ENCODE measurements at regions not wholly inside any gene's neighbourhood (a gene's known extent, or its start where the extent isn't known, plus 50 kb on each side); places are given as distances from the start of the nearest gene placed in this dataset.
"Not testable (repeated sequence)": the region's sequence is repeated elsewhere in the genome, so short reads cannot be mapped to it uniquely, and the experiment has no call there.

GRCh38 chr21:16117851-16118590, 388.2 kb downstream of the USP25 start:
- H3K27ac Mint-ChIP-seq: no peak overlapping the region
- H3K9me3 Mint-ChIP-seq: peaks cover 0 to 2% of the 10 kb centered on the region in 2 donors
- no peak for DNase-seq
- H3K4me3 Mint-ChIP-seq: no peak overlapping the region
- ATAC-seq (replicated peaks): no peak
- H3K36me3 Mint-ChIP-seq (ENCODE audit: insufficient read depth): no peaks in the 10 kb centered on the region
- H3K27me3 Mint-ChIP-seq: no peaks in the 10 kb centered on the region
- H3K4me1 Mint-ChIP-seq (ENCODE audit: low read depth in 2 of 2): no peaks in the 10 kb centered on the region

- ATAC-seq (replicated peaks): no peak
- Mint-ChIP-seq H3K36me3 (ENCODE audit: insufficient read depth) (no peaks in the 10 kb centered on the region), H3K9me3 (peaks cover 0 to under 1% of the 10 kb centered on the region in 2 donors), H3K27ac (no peak overlapping the region), H3K27me3 (no peaks in the 10 kb centered on the region), H3K4me1 (ENCODE audit: low read depth in 2 of 2) (no peaks in the 10 kb centered on the region), H3K4me3 (no peak overlapping the region)
- DNase-seq: no peak
Measured at GRCh38 chr21:16124378-16125138, 394.8 kb downstream of the USP25 start.

GRCh38 chr21:16125274-16125673, 395.5 kb downstream of the USP25 start:
- ATAC-seq (replicated peaks): no peak
- H3K4me3 Mint-ChIP-seq: no peak overlapping the region
- no peaks in the 10 kb centered on the region for H3K4me1 Mint-ChIP-seq (ENCODE audit: low read depth in 2 of 2)
- H3K36me3 Mint-ChIP-seq (ENCODE audit: insufficient read depth): no peaks in the 10 kb centered on the region
- H3K9me3 Mint-ChIP-seq: peaks cover 3 to 8% of the 10 kb centered on the region in 2 donors
- no peaks in the 10 kb centered on the region for H3K27me3 Mint-ChIP-seq
- DNase-seq: no peak
- no peak overlapping the region for H3K27ac Mint-ChIP-seq

GRCh38 chr21:16132453-16132852, 402.7 kb downstream of the USP25 start:
- not testable (repeated sequence) for H3K27ac Mint-ChIP-seq; H3K4me3 Mint-ChIP-seq; ATAC-seq (replicated peaks); H3K27me3 Mint-ChIP-seq; DNase-seq; H3K36me3 Mint-ChIP-seq (ENCODE audit: insufficient read depth); H3K4me1 Mint-ChIP-seq (ENCODE audit: low read depth in 2 of 2)
- peaks cover 6 to 19% of the 10 kb centered on the region in 2 donors for H3K9me3 Mint-ChIP-seq

GRCh38 chr21:16133248-16133647, 403.5 kb downstream of the USP25 start:
- no peak for DNase-seq
- Mint-ChIP-seq H3K4me3 (no peak overlapping the region), H3K4me1 (ENCODE audit: low read depth in 2 of 2) (no peaks in the 10 kb centered on the region), H3K36me3 (ENCODE audit: insufficient read depth) (peaks cover 3% of the 10 kb centered on the region), H3K9me3 (peaks cover 6 to 19% of the 10 kb centered on the region in 2 donors), H3K27ac (no peak overlapping the region), H3K27me3 (no peaks in the 10 kb centered on the region)
- no peak for ATAC-seq (replicated peaks)

- H3K27ac Mint-ChIP-seq: no peak overlapping the region
- H3K9me3 Mint-ChIP-seq: peaks cover 6 to 19% of the 10 kb centered on the region in 2 donors
- peaks cover 3% of the 10 kb centered on the region for H3K36me3 Mint-ChIP-seq (ENCODE audit: insufficient read depth)
- no peak overlapping the region for H3K4me3 Mint-ChIP-seq
- ATAC-seq (replicated peaks) (no peak), DNase-seq (no peak)
- H3K27me3 Mint-ChIP-seq: no peaks in the 10 kb centered on the region
- H3K4me1 Mint-ChIP-seq (ENCODE audit: low read depth in 2 of 2): no peaks in the 10 kb centered on the region
Measured at GRCh38 chr21:16134134-16134533, 404.4 kb downstream of the USP25 start.

- no peak overlapping the region for H3K27ac Mint-ChIP-seq
- no peak overlapping the region for H3K4me3 Mint-ChIP-seq
- no peak for ATAC-seq (replicated peaks)
- H3K36me3 Mint-ChIP-seq (ENCODE audit: insufficient read depth): peaks cover 3% of the 10 kb centered on the region
- H3K27me3 Mint-ChIP-seq: no peaks in the 10 kb centered on the region
- DNase-seq: no peak
- peaks cover 2 to 10% of the 10 kb centered on the region in 2 donors for H3K9me3 Mint-ChIP-seq
- no peaks in the 10 kb centered on the region for H3K4me1 Mint-ChIP-seq (ENCODE audit: low read depth in 2 of 2)
Measured at GRCh38 chr21:16137106-16137505, 407.3 kb downstream of the USP25 start.

- Mint-ChIP-seq H3K27me3 (no peaks in the 10 kb centered on the region), H3K4me1 (ENCODE audit: low read depth in 2 of 2) (no peaks in the 10 kb centered on the region), H3K36me3 (ENCODE audit: insufficient read depth) (no peaks in the 10 kb centered on the region), H3K4me3 (no peak overlapping the region), H3K9me3 (peaks cover 2 to 26% of the 10 kb centered on the region in 2 donors), H3K27ac (no peak overlapping the region)
- DNase-seq: no peak
- ATAC-seq (replicated peaks): no peak
Measured at GRCh38 chr21:16145052-16145451, 415.3 kb downstream of the USP25 start.

- ATAC-seq (replicated peaks): no peak
Measured at GRCh38 chr21:16145479-16145878, 415.7 kb downstream of the USP25 start.

GRCh38 chr21:16154321-16154720, 424.5 kb downstream of the USP25 start:
- DNase-seq (no peak), ATAC-seq (replicated peaks) (no peak)
- Mint-ChIP-seq H3K27me3 (no peaks in the 10 kb centered on the region), H3K4me1 (ENCODE audit: low read depth in 2 of 2) (no peaks in the 10 kb centered on the region), H3K9me3 (peaks cover 0 to 1% of the 10 kb centered on the region in 2 donors), H3K27ac (no peak overlapping the region), H3K4me3 (no peak overlapping the region), H3K36me3 (ENCODE audit: insufficient read depth) (no peaks in the 10 kb centered on the region)

More at GRCh38 chr21:16145479-16145878, 415.7 kb downstream of the USP25 start:
- Mint-ChIP-seq H3K4me1 (ENCODE audit: low read depth in 2 of 2) (no peaks in the 10 kb centered on the region), H3K36me3 (ENCODE audit: insufficient read depth) (no peaks in the 10 kb centered on the region), H3K27me3 (no peaks in the 10 kb centered on the region), H3K4me3 (no peak overlapping the region), H3K9me3 (peaks cover 2 to 26% of the 10 kb centered on the region in 2 donors), H3K27ac (no peak overlapping the region)
- DNase-seq: no peak

GRCh38 chr21:16154951-16155635, 425.3 kb downstream of the USP25 start:
- Mint-ChIP-seq H3K4me1 (ENCODE audit: low read depth in 2 of 2) (no peaks in the 10 kb centered on the region), H3K27ac (no peak overlapping the region), H3K27me3 (no peaks in the 10 kb centered on the region), H3K4me3 (no peak overlapping the region), H3K36me3 (ENCODE audit: insufficient read depth) (no peaks in the 10 kb centered on the region), H3K9me3 (peaks cover 0 to 1% of the 10 kb centered on the region in 2 donors)
- DNase-seq (no peak), ATAC-seq (replicated peaks) (no peak)

- DNase-seq (no peak), ATAC-seq (replicated peaks) (no peak)
- Mint-ChIP-seq H3K36me3 (ENCODE audit: insufficient read depth) (no peaks in the 10 kb centered on the region), H3K4me3 (no peak overlapping the region), H3K27me3 (no peaks in the 10 kb centered on the region), H3K4me1 (ENCODE audit: low read depth in 2 of 2) (no peaks in the 10 kb centered on the region), H3K27ac (no peak overlapping the region), H3K9me3 (peaks cover 3 to 7% of the 10 kb centered on the region in 2 donors)
Measured at GRCh38 chr21:16156841-16157489, 427.2 kb downstream of the USP25 start.

GRCh38 chr21:16159213-16159970, 429.6 kb downstream of the USP25 start:
- ATAC-seq (replicated peaks): no peak
- Mint-ChIP-seq H3K4me3 (no peak overlapping the region), H3K9me3 (peaks cover 4 to 7% of the 10 kb centered on the region in 2 donors), H3K4me1 (ENCODE audit: low read depth in 2 of 2) (no peaks in the 10 kb centered on the region), H3K27ac (no peak overlapping the region), H3K27me3 (no peaks in the 10 kb centered on the region), H3K36me3 (ENCODE audit: insufficient read depth) (no peaks in the 10 kb centered on the region)
- no peak for DNase-seq

All from effector memory CD8-positive, alpha-beta T cell (primary cell).